ENCODE measurements at regions not wholly inside any gene's neighbourhood (a gene's known extent, or its start where the extent isn't known, plus 50 kb on each side); places are given as distances from the start of the nearest gene placed in this dataset.

- in situ Hi-C loops (cut with MboI; ENCODE audit: low sequenced_read_pairs) (no loop called here), intact Hi-C loops (cut with micrococcal nuclease) (no loop called here), dilution Hi-C loops (cut with HindIII; ENCODE audit: low sequenced_read_pairs, unreplicated experiment) (no loop called here)
- Histone ChIP-seq H2AK5ac (ENCODE audit: low read depth, low read length) (no peak overlapping the region), H4K91ac (ENCODE audit: insufficient read depth, low read depth, low read length) (no peak overlapping the region), H3K9ac (ENCODE audit: low read depth, low read length) (no peak overlapping the region), H3K4me2 (ENCODE audit: low read depth, low read length) (no peak overlapping the region), H3K4me3 (ENCODE audit: insufficient read depth, low read depth, low read length) (no peak overlapping the region), H3K4me1 (ENCODE audit: control insufficient read depth, insufficient read depth, low read length) (no peaks in the 10 kb centered on the region), H2BK20ac (ENCODE audit: low read depth, low read length) (no peak overlapping the region), H2AFZ (replicated peaks; ENCODE audit: low read length, poor library complexity) (no peak overlapping the region), H3K36me3 (ENCODE audit: control insufficient read depth, insufficient read depth, low read length) (no peaks in the 10 kb centered on the region), H3K23ac (ENCODE audit: low read depth, low read length) (no peak overlapping the region), H2BK15ac (ENCODE audit: low read depth, low read length) (no peak overlapping the region), H3K27me3 (ENCODE audit: control insufficient read depth, insufficient read depth, low read length) (no peaks in the 10 kb centered on the region), H3K27ac (ENCODE audit: insufficient read depth, low read length) (no peak overlapping the region), H3K79me1 (ENCODE audit: low read depth in 1 of 2, low read length in 2 of 2) (no peaks in the 10 kb centered on the region), H3K18ac (ENCODE audit: low read depth, low read length) (no peak overlapping the region), H3K4ac (ENCODE audit: low read depth, low read length) (no peak overlapping the region), H3K9me3 (ENCODE audit: control insufficient read depth, insufficient read depth, low read length) (no peaks in the 10 kb centered on the region; the same call in 1 of the 2 replicates), H4K20me1 (ENCODE audit: insufficient read depth, low read length) (no peaks in the 10 kb centered on the region), H2AK9ac (replicated peaks; ENCODE audit: low read depth, low read length, poor library complexity) (no peak overlapping the region), H3K56ac (ENCODE audit: extremely low read depth, insufficient read depth, low read length) (no peak overlapping the region), H2BK5ac (ENCODE audit: low read depth, low read length, poor library complexity, severe bottlenecking) (no peak overlapping the region), H4K5ac (ENCODE audit: low read depth, low read length) (no peak overlapping the region), H3K9me1 (ENCODE audit: insufficient read depth, low read length) (no peaks in the 10 kb centered on the region), H2BK120ac (ENCODE audit: low read depth, low read length) (no peak overlapping the region), H3K14ac (replicated peaks; ENCODE audit: low read depth, low read length) (no peak overlapping the region), H4K8ac (ENCODE audit: low read depth in 2 of 2, low read length in 2 of 2) (no peak overlapping the region)
- ChIA-PET POLR2A (ENCODE audit: unreplicated experiment) (interaction anchor here (0.6 kb wide), 1 partner anchor 95 kb away, joined by 15 read pairs; no protein-coding TSS in a partner anchor), CTCF (no interaction called here)
- TF ChIP-seq MAFK (IDR thresholded peaks at IDR 0.05; ENCODE audit: low read depth, low read length) (no peak), CHD1 (IDR thresholded peaks at IDR 0.05; ENCODE audit: low read depth, low read length) (no peak), MAZ (IDR thresholded peaks at IDR 0.05; ENCODE audit: borderline replicate concordance, low read depth, low read length) (no peak), POLR2A (IDR thresholded peaks at IDR 0.05; ENCODE audit: low read depth, low read length) (no peak)
- no CpG with 5 or more reads among the region's 2 CpGs for WGBS, 2 experiments (ENCODE audit: extremely low coverage in 2 of 2, insufficient read length in 1 of 2)
- BruUV-seq (replicated peaks) = no TSS peak
- no peak for DNase-seq
- ATAC-seq (ENCODE audit: low read depth) = no peak
Observed at GRCh38 chr21:23950344-23950743, 1656.9 kb downstream of the MRPL39 start.

Data from IMR-90 (cell line).